ENCODE measurements at regions not wholly inside any gene's neighbourhood (a gene's known extent, or its start where the extent isn't known, plus 50 kb on each side); places are given as distances from the start of the nearest gene placed in this dataset.

DNA sequence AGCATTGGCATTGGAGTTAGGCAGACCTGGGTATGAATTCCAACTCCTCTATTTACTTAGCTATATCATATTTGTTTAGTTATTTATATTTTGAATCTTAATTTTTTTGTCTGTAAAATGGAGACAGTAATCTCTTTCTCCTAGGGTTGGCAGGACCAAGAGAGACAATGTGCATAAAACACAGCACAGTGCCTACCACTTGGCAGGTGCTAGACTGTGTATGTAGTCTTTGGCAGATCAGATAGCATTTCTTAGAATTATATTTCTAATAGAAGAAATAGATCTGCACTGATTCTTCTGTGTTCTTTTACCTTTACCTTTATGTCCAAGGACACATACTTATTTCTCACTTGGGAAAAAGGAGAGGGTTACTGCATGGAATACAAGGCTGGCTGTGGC lies 177.2 kb downstream of the GIPC2 start:
- no peak overlapping the region for H3K4me3 Mint-ChIP-seq

GRCh38 chr1:78223417-78224215 lies 177.8 kb downstream of the GIPC2 start:
- H3K27me3 Mint-ChIP-seq = peaks cover 3% of the 10 kb centered on the region
- ChIA-PET POLR2A (no interaction called here), CTCF (no interaction called here)
- intact Hi-C loops (cut with micrococcal nuclease) = no loop called here
- no peak overlapping the region for H3K27ac Mint-ChIP-seq
- H3K4me1 Mint-ChIP-seq (ENCODE audit: low read depth) = no peaks in the 10 kb centered on the region
- TF ChIP-seq CTCF (IDR thresholded peaks at IDR 0.05) = no peak
- ATAC-seq (no peak), DNase-seq (no peak)
- no peaks in the 10 kb centered on the region for H3K9me3 Mint-ChIP-seq
- H3K4me3 Mint-ChIP-seq = no peak overlapping the region
- no peaks in the 10 kb centered on the region for H3K36me3 Mint-ChIP-seq (ENCODE audit: low read depth)

More for the DNA sequence above, 177.2 kb downstream of the GIPC2 start:
- peaks cover 3% of the 10 kb centered on the region for H3K27me3 Mint-ChIP-seq
- intact Hi-C loops (cut with micrococcal nuclease) = no loop called here
- H3K4me1 Mint-ChIP-seq (ENCODE audit: low read depth) = no peaks in the 10 kb centered on the region
- POLR2A ChIA-PET = no interaction called here
- no peaks in the 10 kb centered on the region for H3K9me3 Mint-ChIP-seq
- no peaks in the 10 kb centered on the region for H3K36me3 Mint-ChIP-seq (ENCODE audit: low read depth)
- no peak for ATAC-seq
- DNase-seq = no peak
- H3K27ac Mint-ChIP-seq = no peak overlapping the region
- TF ChIP-seq CTCF (IDR thresholded peaks at IDR 0.05) = no peak
- CTCF ChIA-PET = no interaction called here

GRCh38 chr1:78224246-78224785 lies 178.6 kb downstream of the GIPC2 start:
- DNase-seq = no peak
- Mint-ChIP-seq H3K4me3 (no peak overlapping the region), H3K27me3 (peaks cover 3% of the 10 kb centered on the region), H3K4me1 (ENCODE audit: low read depth) (no peaks in the 10 kb centered on the region), H3K27ac (no peak overlapping the region), H3K36me3 (ENCODE audit: low read depth) (no peaks in the 10 kb centered on the region), H3K9me3 (no peaks in the 10 kb centered on the region)
- ChIA-PET POLR2A (no interaction called here), CTCF (no interaction called here)
- no peak for ATAC-seq
- intact Hi-C loops (cut with micrococcal nuclease) = no loop called here
- TF ChIP-seq CTCF (IDR thresholded peaks at IDR 0.05) = no peak

- POLR2A ChIA-PET = interaction anchor here (0.6 kb wide), 1 partner anchor 418 kb away, joined by 3 read pairs; no protein-coding TSS in a partner anchor
- no peak for DNase-seq
- CTCF ChIA-PET = no interaction called here
Measured at GRCh38 chr1:78224861-78225552, 179.2 kb downstream of the GIPC2 start.

More at GRCh38 chr1:78224861-78225552, 179.2 kb downstream of the GIPC2 start:
- Mint-ChIP-seq H3K36me3 (ENCODE audit: low read depth) (no peaks in the 10 kb centered on the region), H3K27ac (no peak overlapping the region), H3K4me3 (no peak overlapping the region), H3K9me3 (no peaks in the 10 kb centered on the region), H3K4me1 (ENCODE audit: low read depth) (no peaks in the 10 kb centered on the region), H3K27me3 (peaks cover 3% of the 10 kb centered on the region)
- intact Hi-C loops (cut with micrococcal nuclease) = no loop called here
- no peak for TF ChIP-seq CTCF (IDR thresholded peaks at IDR 0.05)
- ATAC-seq = no peak

All from activated CD8-positive, alpha-beta T cell treated with anti-CD3 and anti-CD28 coated beads for 36 hours (primary cell).